ENCODE measurements at regions not wholly inside any gene's neighbourhood (a gene's known extent, or its start where the extent isn't known, plus 50 kb on each side); places are given as distances from the start of the nearest gene placed in this dataset.

GRCh38 chrX:110442635-110443034 lies 84.0 kb downstream of the RTL9 start:
- H2BK15ac ChIP-seq (ENCODE audit: low read depth, low read length), result no peak overlapping the region
- no peak overlapping the region for H3K56ac ChIP-seq (ENCODE audit: insufficient read length, low read depth, low read length)
- Mint-ChIP-seq H3K27ac (no peak overlapping the region), H3K4me1 (peaks cover 41 to 46% of the 10 kb centered on the region in 2 experiments), H3K4me3 (no peak overlapping the region), H3K27me3 (ENCODE audit: low read depth) (no peaks in the 10 kb centered on the region; the same call in 1 of the 2 replicates), H3K9me3 (no peaks in the 10 kb centered on the region), H3K36me3 (ENCODE audit: insufficient read depth in 1 of 3, low read depth in 3 of 3) (no peaks in the 10 kb centered on the region)
- no CpG with 5 or more reads among the region's 1 CpG for WGBS (ENCODE audit: extremely low coverage, insufficient read length, low lambda C conversion rate)
- H4K5ac ChIP-seq (ENCODE audit: insufficient read length, low read depth, low read length), result no peak overlapping the region
- no peak overlapping the region for H4K8ac ChIP-seq (replicated peaks; ENCODE audit: insufficient read length, low read depth, low read length)
- H3K14ac ChIP-seq (ENCODE audit: insufficient read depth, low read length), result no peak overlapping the region
- H3K27me3 ChIP-seq (ENCODE audit: insufficient read depth, low read length), result no peaks in the 10 kb centered on the region
- TF ChIP-seq CTCF (conservative IDR thresholded peaks at IDR 0.05), result peak; percentile 69
- no peak overlapping the region for H3K18ac ChIP-seq (ENCODE audit: insufficient read length, low read depth, low read length)
- no peak overlapping the region for H2BK12ac ChIP-seq (ENCODE audit: insufficient read length, low read depth, low read length)
- no peak overlapping the region for H2AFZ ChIP-seq (ENCODE audit: low read length)
- H2BK5ac ChIP-seq (ENCODE audit: insufficient read length, low read length), result no peak overlapping the region
- no peak overlapping the region for H2BK20ac ChIP-seq (ENCODE audit: low read depth, low read length, poor library complexity, severe bottlenecking)
- no peak overlapping the region for H3K4ac ChIP-seq (ENCODE audit: low read depth, low read length)
- no peak overlapping the region for H3K27ac ChIP-seq (ENCODE audit: insufficient read length, low read depth, low read length)
- H3K23ac ChIP-seq (ENCODE audit: insufficient read length, low read depth, low read length), result no peak overlapping the region
- no peaks in the 10 kb centered on the region for H3K79me1 ChIP-seq (ENCODE audit: insufficient read depth, low read depth, low read length, poor library complexity, severe bottlenecking)
- no peak overlapping the region for H3K9ac ChIP-seq (ENCODE audit: extremely low read depth, insufficient read length, low read length)
- no peak overlapping the region for H2AK5ac ChIP-seq (ENCODE audit: insufficient read length, low read length)
- no peaks in the 10 kb centered on the region for H4K20me1 ChIP-seq (ENCODE audit: control insufficient read depth, insufficient read depth, insufficient read length)
- H3K79me2 ChIP-seq (ENCODE audit: insufficient read depth, low read length), result no peaks in the 10 kb centered on the region
- no peak overlapping the region for H3T11ph ChIP-seq (ENCODE audit: low read length)
- H3K4me2 ChIP-seq (ENCODE audit: insufficient read depth, insufficient read length, low read length), result no peak overlapping the region
- H3K9me3 ChIP-seq (ENCODE audit: control insufficient read depth, low read depth, low read length), result no peaks in the 10 kb centered on the region
- H2BK120ac ChIP-seq (ENCODE audit: low read depth, low read length, poor library complexity, severe bottlenecking), result no peak overlapping the region
- peak; percentile 71 for DNase-seq
- no peaks in the 10 kb centered on the region for H3K23me2 ChIP-seq (ENCODE audit: insufficient read length, low read depth, low read length, poor library complexity, severe bottlenecking)
- H4K91ac ChIP-seq (ENCODE audit: insufficient read length, low read depth, low read length), result no peak overlapping the region
- H3K4me1 ChIP-seq (ENCODE audit: insufficient read depth, low read length), result peaks cover 9% of the 10 kb centered on the region

Measured in H9 (cell line).